ENCODE measurements at regions not wholly inside any gene's neighbourhood (a gene's known extent, or its start where the extent isn't known, plus 50 kb on each side); places are given as distances from the start of the nearest gene placed in this dataset.

DNA sequence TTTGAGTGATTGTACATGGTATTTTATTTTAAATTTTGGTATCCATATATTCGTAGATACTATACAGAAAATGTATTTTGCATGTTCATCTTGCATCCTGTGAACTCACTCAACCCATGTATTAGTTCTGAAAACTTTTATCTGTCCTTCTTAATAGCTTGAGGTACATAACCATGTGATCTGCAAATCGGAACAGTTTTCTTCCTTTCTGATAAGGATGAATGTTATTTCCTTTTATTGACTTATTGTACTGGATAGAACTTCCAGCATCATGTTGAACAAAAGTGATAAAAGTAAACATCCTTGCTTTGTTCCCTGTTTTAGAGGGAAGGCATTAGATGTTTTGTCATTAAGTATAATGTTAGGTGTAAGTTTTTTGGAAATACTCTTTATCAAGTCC lies 554.7 kb downstream of the GALR1 start:
- Histone ChIP-seq H3K4me3 (no peak overlapping the region), H3K27ac (no peak overlapping the region)
- DNase-seq (ENCODE audit: low spot score): no peak
- no peak for TF ChIP-seq CTCF (IDR thresholded peaks at IDR 0.05)

- Histone ChIP-seq H3K4me3 (no peak overlapping the region), H3K27ac (no peak overlapping the region)
- TF ChIP-seq CTCF (IDR thresholded peaks at IDR 0.05): no peak
- DNase-seq (ENCODE audit: low spot score): no peak
These were observed 558.0 kb downstream of the GALR1 start for GRCh38 chr18:77807650-77808049.

- Histone ChIP-seq H3K27ac (no peak overlapping the region), H3K4me3 (no peak overlapping the region)
- no peak for DNase-seq (ENCODE audit: low spot score)
- no peak for TF ChIP-seq CTCF (IDR thresholded peaks at IDR 0.05)
These were observed 561.9 kb downstream of the GALR1 start for GRCh38 chr18:77811503-77811902.

- no peak overlapping the region for H3K27ac ChIP-seq
- no peak overlapping the region for H3K4me3 ChIP-seq
- no peak for DNase-seq (ENCODE audit: low spot score)
- no peak for TF ChIP-seq CTCF (IDR thresholded peaks at IDR 0.05)
These were observed 566.2 kb downstream of the GALR1 start for GRCh38 chr18:77815666-77816338.

DNA sequence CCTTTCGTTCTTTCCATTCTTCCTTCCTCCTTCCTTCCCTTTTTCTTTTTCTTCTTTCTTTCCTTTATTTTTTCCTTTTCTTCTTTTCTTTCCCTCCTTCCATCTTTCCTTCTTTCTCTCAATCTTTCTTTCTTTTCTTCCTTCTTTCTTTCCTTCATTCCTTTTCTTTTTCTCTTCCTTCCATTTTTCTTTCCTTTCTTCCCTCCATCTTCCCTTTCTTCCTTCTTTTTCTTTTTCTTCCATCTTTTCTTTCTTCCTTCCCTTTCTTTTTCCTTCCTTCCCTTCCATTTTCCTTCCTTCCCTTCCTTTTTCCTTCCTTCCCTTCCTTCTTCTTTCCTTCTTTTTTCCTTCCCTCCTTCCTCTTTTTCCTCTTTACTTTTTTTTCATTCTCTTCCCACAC lies 568.7 kb downstream of the GALR1 start:
- TF ChIP-seq CTCF (IDR thresholded peaks at IDR 0.05): no peak
- H3K4me3 ChIP-seq: no peak overlapping the region
- DNase-seq (ENCODE audit: low spot score): no peak
- no peak overlapping the region for H3K27ac ChIP-seq

DNA sequence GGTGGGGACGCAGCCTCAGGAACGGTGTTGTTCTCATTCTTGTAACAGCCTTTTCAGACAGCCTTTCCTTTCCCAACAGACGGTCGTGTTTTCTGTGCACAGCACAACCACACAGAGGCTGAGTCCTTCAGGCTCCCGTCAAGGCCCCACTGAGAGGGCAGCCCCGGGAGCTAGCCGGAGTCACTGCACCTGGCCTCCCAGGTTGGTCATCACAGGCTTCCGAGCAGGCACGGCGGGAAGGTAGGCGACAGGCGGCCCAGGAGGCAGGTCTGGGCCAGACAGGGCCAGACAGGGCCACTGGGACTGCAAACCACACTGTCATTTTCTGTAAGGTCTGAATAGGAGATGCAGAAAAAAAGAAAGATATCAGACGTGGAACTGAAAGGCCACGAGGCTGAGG lies 570.8 kb downstream of the GALR1 start:
- no peak for TF ChIP-seq CTCF (IDR thresholded peaks at IDR 0.05)
- H3K4me3 ChIP-seq: no peak overlapping the region
- DNase-seq (ENCODE audit: low spot score): no peak
- no peak overlapping the region for H3K27ac ChIP-seq

DNA sequence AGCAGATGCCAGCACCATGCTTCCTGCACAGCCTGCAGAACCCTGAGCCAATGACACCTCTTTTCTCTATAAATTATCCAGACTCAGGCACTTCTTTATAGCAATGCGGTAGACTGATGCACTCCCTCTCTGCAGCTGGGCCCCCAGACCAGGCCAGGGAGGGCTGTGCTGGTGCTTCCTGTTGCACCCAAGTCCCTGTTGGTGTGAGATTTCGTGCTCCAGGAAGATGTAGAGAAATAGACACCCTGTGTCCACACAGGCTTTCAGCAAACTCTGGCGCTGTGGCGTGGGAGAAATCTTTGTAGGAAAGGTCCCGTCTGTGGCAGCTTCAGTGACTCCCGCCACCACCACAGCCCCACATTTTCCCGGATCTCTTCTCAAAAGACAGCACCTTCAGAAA lies 572.2 kb downstream of the GALR1 start:
- Histone ChIP-seq H3K4me3 (no peak overlapping the region), H3K27ac (no peak overlapping the region)
- DNase-seq (ENCODE audit: low spot score): no peak
- TF ChIP-seq CTCF (IDR thresholded peaks at IDR 0.05): no peak

Measured in coronary artery (tissue), 2 donors.